PFSK-1 (cell line): ENCODE measurements at regions not wholly inside any gene's neighbourhood (a gene's known extent, or its start where the extent isn't known, plus 50 kb on each side); places are given as distances from the start of the nearest gene placed in this dataset.

Experiments
- FOXP2 ChIP-seq: optimal IDR thresholded peaks from 2 replicates; pipeline ENCODE3; 2011; ENCODE audit warnings: borderline replicate concordance, control low read depth, inconsistent platforms; ENCODE audit not compliant: insufficient read depth; ENCODE audit errors: extremely low read length, extremely low read depth
- POLR2AphosphoS5 ChIP-seq: IDR thresholded peaks from 2 replicates; pipeline ENCODE4 v1.6.1; 2012; ENCODE audit warnings: low read depth, mild to moderate bottlenecking, control low read depth, low read length, moderate library complexity
- SIN3A ChIP-seq: IDR thresholded peaks from 2 replicates; pipeline ENCODE4 v1.6.1; 2012; ENCODE audit warnings: mild to moderate bottlenecking, low read length, moderate library complexity, borderline replicate concordance; ENCODE audit not compliant: insufficient read depth
- TAF1 ChIP-seq: IDR thresholded peaks from 2 replicates; pipeline ENCODE4 v1.6.1; 2012; ENCODE audit warnings: low read length, control low read depth, borderline replicate concordance; ENCODE audit not compliant: insufficient read depth
- TF ChIP-seq, protein P1 (sequence below), 2 experiments: IDR thresholded peaks; 2 replicates each; pipeline versions ENCODE4 v1.6.1 to v1.8.0; 2011 to 2012; ENCODE audit warnings: low read depth in 2 of 2, low read length in 2 of 2, control low read depth in 1 of 2, inconsistent platforms in 1 of 2, mild to moderate bottlenecking in 1 of 2, moderate library complexity in 1 of 2; ENCODE audit not compliant: insufficient read depth in 1 of 2

DNA sequence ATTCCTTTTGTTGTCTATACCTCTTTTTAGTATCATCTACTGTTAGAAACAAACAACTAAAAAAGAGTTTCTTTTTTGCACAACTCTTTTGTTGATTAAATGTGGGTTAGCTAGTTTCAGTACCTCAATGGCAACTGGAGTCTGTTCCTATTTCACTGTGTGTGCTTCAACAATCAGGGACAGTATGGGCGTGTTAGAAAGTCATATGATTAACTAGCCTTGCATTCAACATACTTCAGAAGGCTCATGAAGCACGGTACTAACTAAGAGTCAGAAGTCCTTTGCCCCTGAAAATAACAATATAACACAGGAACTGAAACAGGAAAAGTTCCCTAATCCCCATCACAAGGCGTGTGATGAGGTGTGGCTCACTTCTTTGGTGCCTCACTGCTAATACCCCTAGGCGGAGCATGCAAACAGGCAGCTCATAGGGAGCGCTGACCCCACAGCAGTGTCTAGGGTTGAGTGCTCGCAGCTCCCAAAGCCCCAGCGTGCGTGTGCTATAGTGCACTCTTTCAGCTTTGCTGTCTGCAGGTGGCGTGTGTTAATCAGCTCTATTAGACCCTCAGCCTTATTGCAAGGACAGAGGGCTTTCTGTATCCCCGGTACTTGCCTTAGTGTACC is 203.1 kb upstream of the NDST3 start:
- TF ChIP-seq FOXP2 (no peak), POLR2AphosphoS5 (no peak), TAF1 (no peak), SIN3A (no peak)
- TF ChIP-seq, protein P1, sequence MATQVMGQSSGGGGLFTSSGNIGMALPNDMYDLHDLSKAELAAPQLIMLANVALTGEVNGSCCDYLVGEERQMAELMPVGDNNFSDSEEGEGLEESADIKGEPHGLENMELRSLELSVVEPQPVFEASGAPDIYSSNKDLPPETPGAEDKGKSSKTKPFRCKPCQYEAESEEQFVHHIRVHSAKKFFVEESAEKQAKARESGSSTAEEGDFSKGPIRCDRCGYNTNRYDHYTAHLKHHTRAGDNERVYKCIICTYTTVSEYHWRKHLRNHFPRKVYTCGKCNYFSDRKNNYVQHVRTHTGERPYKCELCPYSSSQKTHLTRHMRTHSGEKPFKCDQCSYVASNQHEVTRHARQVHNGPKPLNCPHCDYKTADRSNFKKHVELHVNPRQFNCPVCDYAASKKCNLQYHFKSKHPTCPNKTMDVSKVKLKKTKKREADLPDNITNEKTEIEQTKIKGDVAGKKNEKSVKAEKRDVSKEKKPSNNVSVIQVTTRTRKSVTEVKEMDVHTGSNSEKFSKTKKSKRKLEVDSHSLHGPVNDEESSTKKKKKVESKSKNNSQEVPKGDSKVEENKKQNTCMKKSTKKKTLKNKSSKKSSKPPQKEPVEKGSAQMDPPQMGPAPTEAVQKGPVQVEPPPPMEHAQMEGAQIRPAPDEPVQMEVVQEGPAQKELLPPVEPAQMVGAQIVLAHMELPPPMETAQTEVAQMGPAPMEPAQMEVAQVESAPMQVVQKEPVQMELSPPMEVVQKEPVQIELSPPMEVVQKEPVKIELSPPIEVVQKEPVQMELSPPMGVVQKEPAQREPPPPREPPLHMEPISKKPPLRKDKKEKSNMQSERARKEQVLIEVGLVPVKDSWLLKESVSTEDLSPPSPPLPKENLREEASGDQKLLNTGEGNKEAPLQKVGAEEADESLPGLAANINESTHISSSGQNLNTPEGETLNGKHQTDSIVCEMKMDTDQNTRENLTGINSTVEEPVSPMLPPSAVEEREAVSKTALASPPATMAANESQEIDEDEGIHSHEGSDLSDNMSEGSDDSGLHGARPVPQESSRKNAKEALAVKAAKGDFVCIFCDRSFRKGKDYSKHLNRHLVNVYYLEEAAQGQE (IDR thresholded peaks at IDR 0.05; ENCODE audit: insufficient read depth in 1 of 2, low read depth in 2 of 2, low read length in 2 of 2): no peak

DNA sequence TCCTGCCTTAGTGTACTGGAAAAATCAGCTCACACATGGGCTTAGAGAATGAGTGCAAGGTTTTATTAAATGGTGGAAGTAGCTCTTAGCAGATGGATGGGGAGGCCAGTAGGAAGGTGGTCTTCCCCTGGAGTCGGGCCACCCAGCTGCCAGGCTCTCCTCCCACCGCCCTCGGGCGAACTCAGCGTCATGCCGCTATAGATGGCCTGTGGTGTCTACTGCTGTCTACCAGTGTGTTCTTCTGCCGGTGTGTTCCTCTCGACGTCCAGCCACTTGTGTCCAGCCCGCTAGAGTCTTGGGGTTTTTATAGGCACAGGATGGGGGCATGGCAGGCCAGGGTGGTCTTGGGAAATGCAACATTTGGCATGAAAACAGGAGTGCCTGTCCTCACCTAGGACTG is 198.7 kb upstream of the NDST3 start:
- TF ChIP-seq, protein P1 (IDR thresholded peaks at IDR 0.05; ENCODE audit: insufficient read depth in 1 of 2, low read depth in 2 of 2, low read length in 2 of 2): no peak
- no peak for TF ChIP-seq FOXP2
- TF ChIP-seq SIN3A: no peak
- no peak for TF ChIP-seq TAF1
- TF ChIP-seq POLR2AphosphoS5: no peak

DNA sequence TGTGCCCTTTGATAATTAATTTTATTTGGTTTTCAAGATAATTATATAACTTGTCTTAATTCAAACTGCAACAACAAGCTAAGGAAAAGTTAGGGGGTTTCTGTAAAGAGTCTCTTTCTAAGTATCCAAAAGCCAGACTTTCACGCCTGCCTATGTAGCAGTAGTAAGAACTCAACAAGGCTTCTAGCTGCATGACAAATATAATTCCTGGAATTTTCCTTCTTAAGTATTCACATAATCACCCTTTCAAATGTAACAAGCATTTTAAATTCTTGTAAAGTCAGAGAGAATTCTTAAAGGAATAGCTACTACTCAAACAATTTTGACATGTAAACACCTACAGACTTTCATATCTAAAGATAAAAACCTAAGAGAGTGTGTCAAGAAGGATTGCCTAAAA is 189.7 kb upstream of the NDST3 start:
- TF ChIP-seq POLR2AphosphoS5: no peak
- TF ChIP-seq, protein P1 (IDR thresholded peaks at IDR 0.05; ENCODE audit: insufficient read depth in 1 of 2, low read depth in 2 of 2, low read length in 2 of 2): no peak
- no peak for TF ChIP-seq FOXP2
- TF ChIP-seq TAF1: no peak
- TF ChIP-seq SIN3A: no peak

DNA sequence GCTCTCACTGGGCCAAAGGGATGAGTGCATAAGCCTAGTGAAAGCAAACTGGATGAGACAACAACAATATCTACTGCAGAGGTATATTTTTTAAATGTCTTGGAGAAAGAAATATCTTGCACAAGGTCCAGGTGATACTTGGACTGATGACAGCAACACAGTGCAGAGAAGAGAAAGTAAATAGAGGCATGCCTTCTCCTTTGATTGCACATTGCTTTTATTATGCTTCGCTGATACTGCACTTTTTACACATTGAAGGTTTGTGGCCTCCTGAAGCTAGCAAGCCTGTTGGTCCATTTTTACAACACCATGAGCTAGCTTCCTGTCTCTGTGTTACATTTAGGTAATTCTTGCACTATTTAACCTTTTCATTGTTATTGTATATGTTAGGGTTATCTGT is 189.0 kb upstream of the NDST3 start:
- TF ChIP-seq, protein P1 (IDR thresholded peaks at IDR 0.05; ENCODE audit: insufficient read depth in 1 of 2, low read depth in 2 of 2, low read length in 2 of 2): no peak
- no peak for TF ChIP-seq SIN3A
- no peak for TF ChIP-seq FOXP2

DNA sequence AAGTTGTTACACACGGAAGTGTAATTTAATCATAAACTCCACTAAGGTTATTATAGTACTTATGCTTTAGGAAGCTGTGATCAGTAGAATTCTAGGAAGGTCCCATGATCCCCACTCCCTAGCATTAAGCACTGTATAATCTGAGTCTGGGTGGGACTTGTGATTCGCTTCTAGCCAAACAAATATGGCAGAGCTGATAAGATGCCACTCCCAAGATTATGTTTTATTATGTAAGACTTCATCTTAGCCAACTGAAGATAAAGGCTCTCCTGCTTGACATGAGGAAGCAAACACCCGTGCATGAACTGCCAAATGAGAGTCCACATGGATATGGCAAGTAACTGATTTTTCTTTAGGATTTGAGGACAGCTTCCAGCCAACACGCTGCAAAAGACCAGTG is 186.4 kb upstream of the NDST3 start:
- TF ChIP-seq, protein P1 (IDR thresholded peaks at IDR 0.05; ENCODE audit: insufficient read depth in 1 of 2, low read depth in 2 of 2, low read length in 2 of 2): no peak
- TF ChIP-seq SIN3A (no peak), FOXP2 (no peak), TAF1 (no peak)
